Lung (tissue), 11 donors: ENCODE measurements at regions not wholly inside any gene's neighbourhood (a gene's known extent, or its start where the extent isn't known, plus 50 kb on each side); places are given as distances from the start of the nearest gene placed in this dataset.

ENCODE experiments used
- ATAC-seq: fragments of 200-7000 bp; cut with Tn5 transposase; one replicate; pipeline ENCODE4 v1.9.1; 2020; ENCODE audit warnings: moderate number of reproducible peaks; ENCODE audit not compliant: insufficient read depth, low FRiP score
- DNase-seq, 3 donors: peaks; one replicate each; pipeline ENCODE4 v3.0.0-alpha.2; 2013 to 2017
- H3K27ac ChIP-seq, 2 donors: one replicate each; pipeline ENCODE4 v1.5.1; 2013; ENCODE audit warnings: mild to moderate bottlenecking in 2 of 2, moderate library complexity in 2 of 2, control low read depth in 1 of 2, inconsistent platforms in 1 of 2, low read depth in 1 of 2, low read length in 1 of 2
- H3K27me3 ChIP-seq, 3 donors: one replicate each; pipeline ENCODE4 v1.5.1; 2013; ENCODE audit warnings: low read length in 2 of 3; ENCODE audit not compliant: control insufficient read depth in 3 of 3, insufficient read depth in 3 of 3
- H3K36me3 ChIP-seq, 4 donors: one replicate each; pipeline ENCODE4 v1.5.1; 2013; ENCODE audit warnings: low read length in 4 of 4, mild to moderate bottlenecking in 1 of 4, moderate library complexity in 1 of 4; ENCODE audit not compliant: control insufficient read depth in 4 of 4, insufficient read depth in 4 of 4
- H3K4me1 ChIP-seq, 5 donors: one replicate each; pipeline ENCODE4 v1.5.1; 2013; ENCODE audit warnings: low read length in 5 of 5, mild to moderate bottlenecking in 2 of 5, moderate library complexity in 1 of 5; ENCODE audit not compliant: control insufficient read depth in 5 of 5, insufficient read depth in 5 of 5
- H3K4me3 ChIP-seq: one replicate; pipeline ENCODE4 v1.5.1; 2013; ENCODE audit warnings: mild to moderate bottlenecking, control low read depth, moderate library complexity
- H3K9ac ChIP-seq, 2 donors: one replicate each; pipeline ENCODE4 v1.5.1; 2013; ENCODE audit warnings: low read length in 2 of 2, control low read depth in 1 of 2; ENCODE audit not compliant: insufficient read depth in 1 of 2
- H3K9me3 ChIP-seq, 4 donors: one replicate each; pipeline ENCODE4 v1.5.1; 2013; ENCODE audit warnings: low read length in 3 of 4, mild to moderate bottlenecking in 1 of 4, moderate library complexity in 1 of 4; ENCODE audit not compliant: control insufficient read depth in 4 of 4, insufficient read depth in 3 of 4
- WGBS, 2 donors: extraction: QIAGEN DNeasy Blood & Tissue Kit; methylation state at CpG; one replicate each; pipeline ENCODE4 v1.1.7; 2013; 5-methylcytosine and 5-hydroxymethylcytosine counted together
- TF ChIP-seq, protein P1 (sequence below): IDR thresholded peaks from 2 replicates; pipeline ENCODE4 v1.5.1; 2012; ENCODE audit warnings: mild to moderate bottlenecking; ENCODE audit errors: control extremely low read depth, extremely low read depth
- donor health status: control.
- donor health status: control.
- donor health status: Bipolar disorder and iron deficiency.
- donor health status: healthy.
- donor health status: DM: yes; HTN: yes; CAD: no.

DNA sequence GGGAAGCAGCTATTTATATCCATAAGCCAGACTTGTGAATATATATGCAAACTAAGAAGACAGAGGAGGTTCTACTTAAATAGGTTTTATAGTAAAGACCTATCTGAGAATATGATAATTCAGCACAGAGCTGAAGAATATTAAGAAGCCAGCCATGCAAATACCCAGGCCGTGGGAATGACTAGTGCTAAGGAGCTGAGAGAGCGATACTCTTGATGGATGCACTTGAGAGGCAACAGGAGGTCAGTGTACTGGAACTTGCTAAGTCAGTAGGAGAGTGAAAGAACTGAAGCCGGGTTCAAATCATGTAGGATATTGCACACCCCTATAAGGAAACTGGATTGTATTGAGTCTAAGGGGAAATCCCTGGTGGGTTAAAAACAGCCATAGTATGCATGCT, 943.6 kb upstream of the MBL2 start:
- ATAC-seq (no peak), DNase-seq (no peak)
- Histone ChIP-seq H3K27me3 (no peaks in the 10 kb centered on the region), H3K9me3 (no peaks in the 10 kb centered on the region), H3K9ac (no peak overlapping the region), H3K4me1 (no peaks in the 10 kb centered on the region), H3K36me3 (no peaks in the 10 kb centered on the region), H3K4me3 (no peak overlapping the region), H3K27ac (no peak overlapping the region)
- TF ChIP-seq, protein P1, sequence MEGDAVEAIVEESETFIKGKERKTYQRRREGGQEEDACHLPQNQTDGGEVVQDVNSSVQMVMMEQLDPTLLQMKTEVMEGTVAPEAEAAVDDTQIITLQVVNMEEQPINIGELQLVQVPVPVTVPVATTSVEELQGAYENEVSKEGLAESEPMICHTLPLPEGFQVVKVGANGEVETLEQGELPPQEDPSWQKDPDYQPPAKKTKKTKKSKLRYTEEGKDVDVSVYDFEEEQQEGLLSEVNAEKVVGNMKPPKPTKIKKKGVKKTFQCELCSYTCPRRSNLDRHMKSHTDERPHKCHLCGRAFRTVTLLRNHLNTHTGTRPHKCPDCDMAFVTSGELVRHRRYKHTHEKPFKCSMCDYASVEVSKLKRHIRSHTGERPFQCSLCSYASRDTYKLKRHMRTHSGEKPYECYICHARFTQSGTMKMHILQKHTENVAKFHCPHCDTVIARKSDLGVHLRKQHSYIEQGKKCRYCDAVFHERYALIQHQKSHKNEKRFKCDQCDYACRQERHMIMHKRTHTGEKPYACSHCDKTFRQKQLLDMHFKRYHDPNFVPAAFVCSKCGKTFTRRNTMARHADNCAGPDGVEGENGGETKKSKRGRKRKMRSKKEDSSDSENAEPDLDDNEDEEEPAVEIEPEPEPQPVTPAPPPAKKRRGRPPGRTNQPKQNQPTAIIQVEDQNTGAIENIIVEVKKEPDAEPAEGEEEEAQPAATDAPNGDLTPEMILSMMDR, result no peak
- WGBS, 2 donors, result 81 to 89% methylated on average over 3 of the region's 3 CpGs

DNA sequence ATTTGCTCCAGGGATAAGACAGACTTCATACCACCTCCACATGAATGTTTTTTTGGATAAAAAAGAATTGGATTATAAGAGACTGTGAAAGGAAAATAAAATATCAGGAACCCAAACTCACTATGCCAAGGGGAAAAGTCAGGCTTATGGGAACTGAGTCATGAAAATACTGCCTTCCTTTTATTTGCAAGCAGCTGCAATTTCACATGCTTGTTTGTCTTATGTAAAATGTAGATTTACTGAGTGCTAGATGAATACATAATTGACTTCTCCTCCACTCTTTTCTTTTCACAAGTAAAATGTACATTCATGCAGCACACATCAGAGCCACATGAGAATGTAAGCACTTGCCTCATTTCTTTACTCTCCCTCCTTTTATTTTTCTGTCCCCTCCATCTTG, 940.8 kb upstream of the MBL2 start:
- no peak overlapping the region for H3K9ac ChIP-seq
- no peaks in the 10 kb centered on the region for H3K9me3 ChIP-seq
- no peaks in the 10 kb centered on the region for H3K36me3 ChIP-seq
- DNase-seq (no peak), ATAC-seq (no peak)
- no peak overlapping the region for H3K4me3 ChIP-seq
- no peak overlapping the region for H3K27ac ChIP-seq
- H3K27me3 ChIP-seq, result no peaks in the 10 kb centered on the region
- TF ChIP-seq, protein P1, result no peak
- peaks cover 0 to 1% (median 0%) of the 10 kb centered on the region in 5 donors for H3K4me1 ChIP-seq

DNA sequence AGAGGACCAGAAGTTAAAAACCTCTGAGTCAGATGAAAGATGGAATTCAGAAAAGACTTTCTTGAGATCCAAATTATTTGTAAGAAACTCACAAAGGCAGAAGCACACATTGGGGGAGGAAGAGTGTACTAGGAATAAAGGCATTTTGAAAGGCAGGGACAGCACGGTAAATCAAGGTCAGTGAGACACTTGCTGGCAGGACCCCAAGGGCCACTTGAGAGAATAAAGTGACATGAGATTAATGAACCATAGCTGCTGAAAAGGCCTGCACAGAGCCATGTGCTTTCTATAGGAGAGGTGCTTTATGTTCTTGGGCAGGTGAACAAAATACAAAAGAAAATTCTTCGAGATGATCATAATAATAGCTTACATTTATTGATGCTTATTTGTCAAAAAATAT, 929.9 kb upstream of the MBL2 start:
- no peak for ATAC-seq
- Histone ChIP-seq H3K27ac (no peak overlapping the region), H3K9me3 (no peaks in the 10 kb centered on the region), H3K9ac (no peak overlapping the region), H3K27me3 (no peaks in the 10 kb centered on the region), H3K4me3 (no peak overlapping the region), H3K4me1 (no peaks in the 10 kb centered on the region), H3K36me3 (no peaks in the 10 kb centered on the region)
- DNase-seq, result no peak
- TF ChIP-seq, protein P1, result no peak
- WGBS, 2 donors, result 65 to 80% methylated on average over 2 of the region's 2 CpGs

DNA sequence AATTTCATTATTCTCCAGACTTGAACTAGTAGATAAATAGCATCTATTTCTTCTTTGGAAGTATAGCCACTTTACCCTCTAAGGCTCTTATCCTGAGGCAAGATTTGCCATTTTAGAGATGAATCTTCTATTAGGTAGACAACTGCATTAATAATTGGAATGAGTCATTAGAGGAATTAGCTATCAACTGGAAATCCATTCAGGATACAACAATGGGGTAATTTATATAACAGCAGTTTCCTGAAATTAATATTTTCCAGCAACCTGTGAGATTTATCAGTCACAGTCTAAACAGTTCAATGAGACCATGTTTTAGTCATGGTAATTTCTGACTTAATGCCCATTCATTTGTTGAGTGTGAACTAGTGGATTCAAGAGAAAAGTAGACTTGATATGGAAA, 928.6 kb upstream of the MBL2 start:
- Histone ChIP-seq H3K27me3 (no peaks in the 10 kb centered on the region), H3K9me3 (no peaks in the 10 kb centered on the region), H3K4me1 (no peaks in the 10 kb centered on the region), H3K4me3 (no peak overlapping the region), H3K36me3 (no peaks in the 10 kb centered on the region), H3K27ac (no peak overlapping the region), H3K9ac (no peak overlapping the region)
- ATAC-seq (no peak), DNase-seq (no peak)
- TF ChIP-seq, protein P1, result no peak
